ENCODE measurements at regions not wholly inside any gene's neighbourhood (a gene's known extent, or its start where the extent isn't known, plus 50 kb on each side); places are given as distances from the start of the nearest gene placed in this dataset.

GRCh38 chr6:91487696-91488392 lies 901.0 kb upstream of the MAP3K7 start:
- no peak for TF ChIP-seq CTCF (IDR thresholded peaks at IDR 0.05)
- TF ChIP-seq POLR2AphosphoS5 (IDR thresholded peaks at IDR 0.05): no peak
- TF ChIP-seq EP300 (IDR thresholded peaks at IDR 0.05): no peak

Data from upper lobe of left lung (tissue), 4 donors.